Heart right ventricle (tissue), 16 donors: ENCODE measurements at regions not wholly inside any gene's neighbourhood (a gene's known extent, or its start where the extent isn't known, plus 50 kb on each side); places are given as distances from the start of the nearest gene placed in this dataset.

Experiments used
- ATAC-seq, 8 donors: fragments of 200-7000 bp; cut with Tn5 transposase; one replicate each; pipeline ENCODE4 v1.9.1; 2020; ENCODE audit warnings: mild to moderate bottlenecking in 8 of 8, moderate library complexity in 8 of 8, moderate number of reproducible peaks in 1 of 8
- DNase-seq, 2 donors: peaks; one replicate each; pipeline ENCODE4 v3.0.0-alpha.2; 2020
- H3K27ac ChIP-seq, 10 donors: fragments of 200-600 bp; sonication (generic) in 2 of 10; one replicate each; pipeline versions ENCODE4 v1.5.0 to v1.8.0; 2020 to 2022; ENCODE audit warnings: mild to moderate bottlenecking in 3 of 10
- H3K27me3 ChIP-seq, 7 donors: fragments of 200-600 bp; one replicate each; pipeline ENCODE4 v1.8.0; 2021 to 2022; ENCODE audit warnings: mild to moderate bottlenecking in 2 of 7
- H3K36me3 ChIP-seq, 9 donors: fragments of 200-600 bp; sonication (generic) in 1 of 9; one replicate each; pipeline versions ENCODE4 v1.5.0 to v1.8.0; 2020 to 2022; ENCODE audit warnings: mild to moderate bottlenecking in 2 of 9
- H3K4me1 ChIP-seq, 9 donors: fragments of 200-600 bp; sonication (generic) in 1 of 9; one replicate each; pipeline versions ENCODE4 v1.5.0 to v1.8.0; 2020 to 2022; ENCODE audit warnings: mild to moderate bottlenecking in 4 of 9
- H3K4me3 ChIP-seq, 10 donors: fragments of 200-600 bp; sonication (generic) in 2 of 10; one replicate each; pipeline versions ENCODE4 v1.5.0 to v1.8.0; 2020 to 2022; ENCODE audit warnings: mild to moderate bottlenecking in 7 of 10, moderate library complexity in 2 of 10
- H3K9me3 ChIP-seq, 11 donors: fragments of 200-600 bp in 10 of 11; sonication (generic) in 2 of 11; one replicate each; pipeline versions ENCODE4 v1.5.0 to v1.8.0; 2013 to 2022; ENCODE audit warnings: mild to moderate bottlenecking in 2 of 11, control low read depth in 1 of 11, moderate library complexity in 1 of 11
- WGBS, 2 donors: extraction: QIAGEN DNeasy Blood & Tissue Kit; methylation state at CpG; one replicate each; pipeline ENCODE4 v1.1.7; 2013; ENCODE audit warnings: inconsistent platforms in 1 of 2; 5-methylcytosine and 5-hydroxymethylcytosine counted together
- intact Hi-C, 10 donors: fragments of 100-400 bp; cut with DNase I; formaldehyde crosslinking; loops; one replicate each; pipeline versions ENCODE4 v1.11.1 to v1.14.2; 2022
- TF ChIP-seq, protein P1 (sequence below), 9 donors: fragments of 200-600 bp; sonication (generic) in 2 of 9; IDR thresholded peaks; one replicate each; pipeline versions ENCODE4 v1.5.0 to v1.8.0; 2021 to 2022; ENCODE audit warnings: antibody characterized with exemption in 9 of 9, mild to moderate bottlenecking in 5 of 9, moderate library complexity in 1 of 9
- donor health status: Arrhythmogenic right ventricular cardiomyopathy.
- donor health status: ischemic (EF 13 %, LVEDD 7.1; RV severe dilation, severe dysfunction).
- donor health status: healthy with polysubstance abuse.
- donor health status: DM: no; HTN: yes; CAD: no.
- donor health status: DM: no; HTN: no; CAD: no.
- donor health status: ischemic (EF 25% LVEDD 6.9; RV normal size, moderate dysfunction).
- donor health status: ischemic (EF 25% LVEDD 5.7; RV mildly dilated, moderate dysfunction).
- donor health status: healthy.
- donor health status: DM: yes; HTN: yes; CAD: no.
- donor health status: Ischemic cardiomyopathy.
- donor health status: ischemic (EF 35%, LVEDD 5.7; RV mildly dilated, moderate dysfunction).
- donor health status: nonischemic (EF 11% LVEDD 7.7; RV severe dilation, severe dysfunction).
- donor health status: DM: yes; HTN: yes; CAD: no.
- donor health status: PGD.
- donor health status: ischemic (EF 29% LVEDD 5.4; RV normal size, mild dysfunction).
- donor health status: nonischemic (EF 23%, LVEDD 6.1; RV moderate dilation, normal function).

DNA sequence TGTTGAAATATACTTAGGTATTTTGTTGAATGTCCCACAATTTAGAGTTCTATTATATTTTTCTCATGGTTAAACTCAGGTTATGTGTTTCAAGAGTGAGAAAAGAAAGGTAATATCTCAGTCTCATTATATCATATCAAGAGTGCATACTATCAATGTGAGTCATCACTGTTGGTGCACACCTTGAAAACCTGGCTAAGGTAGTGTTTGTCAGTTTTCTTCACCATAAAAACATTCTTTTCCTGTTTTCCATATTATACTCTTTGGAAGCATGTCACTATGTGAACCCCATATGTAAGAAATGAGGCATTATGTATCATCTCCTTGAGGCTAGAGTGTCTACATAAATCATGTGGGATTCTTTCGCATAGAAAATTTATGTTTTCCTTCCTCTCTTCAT is 307.6 kb upstream of the CTSO start:
- 88 to 89% methylated on average over 1 of the region's 1 CpG for WGBS, 2 donors
- Histone ChIP-seq H3K36me3 (no peaks in the 10 kb centered on the region), H3K27me3 (no peaks in the 10 kb centered on the region), H3K4me3 (no peak overlapping the region), H3K27ac (no peak overlapping the region), H3K4me1 (no peaks in the 10 kb centered on the region), H3K9me3 (peaks cover 0 to 5% (median 0%) of the 10 kb centered on the region in 11 donors)
- TF ChIP-seq, protein P1, sequence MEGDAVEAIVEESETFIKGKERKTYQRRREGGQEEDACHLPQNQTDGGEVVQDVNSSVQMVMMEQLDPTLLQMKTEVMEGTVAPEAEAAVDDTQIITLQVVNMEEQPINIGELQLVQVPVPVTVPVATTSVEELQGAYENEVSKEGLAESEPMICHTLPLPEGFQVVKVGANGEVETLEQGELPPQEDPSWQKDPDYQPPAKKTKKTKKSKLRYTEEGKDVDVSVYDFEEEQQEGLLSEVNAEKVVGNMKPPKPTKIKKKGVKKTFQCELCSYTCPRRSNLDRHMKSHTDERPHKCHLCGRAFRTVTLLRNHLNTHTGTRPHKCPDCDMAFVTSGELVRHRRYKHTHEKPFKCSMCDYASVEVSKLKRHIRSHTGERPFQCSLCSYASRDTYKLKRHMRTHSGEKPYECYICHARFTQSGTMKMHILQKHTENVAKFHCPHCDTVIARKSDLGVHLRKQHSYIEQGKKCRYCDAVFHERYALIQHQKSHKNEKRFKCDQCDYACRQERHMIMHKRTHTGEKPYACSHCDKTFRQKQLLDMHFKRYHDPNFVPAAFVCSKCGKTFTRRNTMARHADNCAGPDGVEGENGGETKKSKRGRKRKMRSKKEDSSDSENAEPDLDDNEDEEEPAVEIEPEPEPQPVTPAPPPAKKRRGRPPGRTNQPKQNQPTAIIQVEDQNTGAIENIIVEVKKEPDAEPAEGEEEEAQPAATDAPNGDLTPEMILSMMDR (IDR thresholded peaks at IDR 0.05) = no peak
- DNase-seq (no peak), ATAC-seq (no peak)
- intact Hi-C loops = no loop called here

DNA sequence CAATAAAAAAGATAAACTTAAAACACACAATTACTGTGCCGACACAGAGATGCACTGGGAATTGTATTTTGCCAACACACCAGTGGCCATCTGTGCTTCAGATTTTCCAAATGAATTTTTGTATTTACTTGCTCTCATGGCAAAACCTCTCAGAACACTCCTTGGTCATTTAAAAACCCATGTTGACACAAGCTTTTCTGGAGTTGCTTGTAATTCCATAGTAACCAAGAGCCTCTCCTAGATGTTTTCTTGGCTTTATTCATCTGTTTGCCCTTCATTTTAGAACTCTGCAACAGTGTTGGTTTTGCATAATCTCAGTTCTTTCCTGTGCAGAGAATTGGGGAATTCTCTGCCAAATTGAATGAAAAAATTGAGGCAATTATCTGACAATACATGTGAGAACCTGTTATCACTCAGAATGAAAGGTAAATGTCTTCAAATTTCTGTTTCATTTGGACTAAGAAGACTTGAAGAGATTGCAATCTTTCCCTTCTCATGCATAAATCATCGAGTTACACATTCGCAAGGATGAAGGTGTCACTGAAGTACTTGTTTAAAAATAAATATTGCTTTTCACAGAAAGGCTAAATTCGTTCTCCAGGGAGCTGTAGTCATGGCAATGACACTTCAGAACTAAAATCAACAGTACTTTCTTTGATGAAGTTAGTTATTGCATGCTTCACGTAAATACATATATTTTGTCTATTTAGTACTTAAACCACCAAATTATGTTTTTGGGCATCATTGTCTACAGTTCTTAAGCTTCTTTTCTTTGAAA is 301.8 kb upstream of the CTSO start:
- TF ChIP-seq, protein P1 (IDR thresholded peaks at IDR 0.05) = no peak
- no peaks in the 10 kb centered on the region for H3K36me3 ChIP-seq
- no peaks in the 10 kb centered on the region for H3K4me1 ChIP-seq
- no peak overlapping the region for H3K27ac ChIP-seq
- intact Hi-C loops = no loop called here
- WGBS, 2 donors = 49 to 70% methylated on average over 5 of the region's 5 CpGs
- no peak for ATAC-seq
- no peak for DNase-seq
- H3K4me3 ChIP-seq = no peak overlapping the region
- H3K27me3 ChIP-seq = no peaks in the 10 kb centered on the region
- no peaks in the 10 kb centered on the region for H3K9me3 ChIP-seq

DNA sequence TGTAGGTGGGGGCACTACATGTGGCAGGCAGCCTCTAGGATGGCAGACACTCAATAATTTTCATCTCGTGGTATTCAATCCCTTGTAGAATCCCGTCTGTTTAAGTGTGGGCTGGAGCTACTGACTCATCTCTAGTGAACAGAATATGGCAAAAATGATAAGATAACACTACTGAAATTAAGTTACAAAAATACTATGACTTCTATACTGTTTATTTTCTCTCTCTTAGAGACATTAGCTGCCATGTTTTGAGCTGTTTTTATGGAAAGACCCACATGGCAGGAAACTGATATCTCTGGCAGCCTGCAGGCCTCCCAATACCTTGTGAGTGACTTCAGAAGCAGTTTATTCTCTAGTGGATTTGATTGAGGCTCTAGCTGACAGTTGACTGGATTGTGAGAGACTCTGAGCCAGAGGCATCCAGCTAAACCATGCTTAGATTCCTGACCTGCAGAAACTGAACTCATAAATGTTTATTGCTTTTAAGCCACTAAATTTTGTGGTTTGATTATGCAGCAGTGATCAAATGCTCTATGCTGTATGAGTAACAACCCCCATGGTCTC is 298.8 kb upstream of the CTSO start:
- intact Hi-C loops = no loop called here
- DNase-seq (no peak), ATAC-seq (no peak)
- Histone ChIP-seq H3K4me1 (no peaks in the 10 kb centered on the region), H3K27me3 (no peaks in the 10 kb centered on the region), H3K27ac (no peak overlapping the region), H3K36me3 (no peaks in the 10 kb centered on the region), H3K9me3 (peaks cover 0 to 6% (median 0%) of the 10 kb centered on the region in 11 donors), H3K4me3 (no peak overlapping the region)
- TF ChIP-seq, protein P1 (IDR thresholded peaks at IDR 0.05) = no peak
- WGBS, 2 donors = 38 to 54% methylated on average over 2 of the region's 2 CpGs

DNA sequence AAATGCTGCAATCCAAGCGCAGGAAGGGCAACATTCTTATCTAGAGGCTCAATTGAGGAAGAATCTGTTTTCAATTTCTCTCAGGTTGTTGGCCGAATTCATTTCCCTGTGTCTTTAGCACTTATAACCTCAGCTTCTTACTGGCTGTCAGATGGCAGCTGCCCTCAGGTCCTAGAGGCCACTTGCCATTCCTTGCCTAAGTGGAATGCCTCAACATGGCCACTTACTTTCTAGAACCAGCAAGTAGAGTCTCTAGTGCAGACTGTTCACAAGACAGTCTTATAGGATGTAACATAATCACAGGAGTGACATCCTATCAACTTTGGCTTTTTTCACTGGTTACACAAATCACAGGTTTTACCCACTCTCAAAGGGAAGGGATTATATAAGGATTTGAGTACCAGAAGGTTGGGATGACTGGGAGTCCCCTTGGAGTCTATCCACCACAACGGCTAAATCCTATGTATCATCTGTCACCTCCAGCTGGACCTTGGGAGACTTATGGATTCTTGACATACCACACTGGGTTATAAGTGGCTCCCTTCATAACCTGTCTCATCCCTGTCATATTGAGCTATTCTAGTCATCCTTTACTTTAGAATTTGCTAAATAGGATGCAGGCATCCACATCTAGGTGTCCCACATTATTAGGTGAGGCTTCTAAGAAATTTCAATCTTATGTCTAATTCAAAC is 297.9 kb upstream of the CTSO start:
- Histone ChIP-seq H3K9me3 (peaks cover 0 to 6% (median 0%) of the 10 kb centered on the region in 11 donors), H3K36me3 (no peaks in the 10 kb centered on the region), H3K4me1 (no peaks in the 10 kb centered on the region), H3K4me3 (no peak overlapping the region), H3K27ac (no peak overlapping the region), H3K27me3 (no peaks in the 10 kb centered on the region)
- ATAC-seq (no peak), DNase-seq (no peak)
- 76 to 77% methylated on average over 3 of the region's 3 CpGs for WGBS, 2 donors
- TF ChIP-seq, protein P1 (IDR thresholded peaks at IDR 0.05) = no peak
- intact Hi-C loops = no loop called here
